LNCaP clone FGC (cell line): ENCODE measurements at regions not wholly inside any gene's neighbourhood (a gene's known extent, or its start where the extent isn't known, plus 50 kb on each side); places are given as distances from the start of the nearest gene placed in this dataset.

ENCODE experiments used
- DNase-seq: peaks from one replicate; pipeline ENCODE4 v3.0.0-alpha.2; 2011; ENCODE audit warnings: low read depth
- H3K4me3 ChIP-seq: 2 replicates; pipeline ENCODE4 v1.5.1; 2011; ENCODE audit warnings: mild to moderate bottlenecking, low read depth, low read length, control low read depth
- CTCF ChIP-seq: IDR thresholded peaks from 2 replicates; pipeline ENCODE4 v1.5.1; 2012; ENCODE audit warnings: mild to moderate bottlenecking; ENCODE audit not compliant: control insufficient read depth, insufficient read depth; ENCODE audit errors: extremely low read depth

- no peak for DNase-seq
- no peak for TF ChIP-seq CTCF
- no peak overlapping the region for H3K4me3 ChIP-seq
These were observed 85.0 kb upstream of the ANO1 start for GRCh38 chr11:69992943-69993694.

- H3K4me3 ChIP-seq: no peak overlapping the region
- TF ChIP-seq CTCF: no peak
- no peak for DNase-seq
These were observed 83.3 kb upstream of the ANO1 start for GRCh38 chr11:69994810-69995209.

- no peak overlapping the region for H3K4me3 ChIP-seq
- no peak for TF ChIP-seq CTCF
These were observed 82.4 kb upstream of the ANO1 start for GRCh38 chr11:69995697-69996096.

GRCh38 chr11:69996451-69996850 is 81.7 kb upstream of the ANO1 start:
- no peak overlapping the region for H3K4me3 ChIP-seq
- TF ChIP-seq CTCF: no peak
- DNase-seq: no peak

More at GRCh38 chr11:69995697-69996096, 82.4 kb upstream of the ANO1 start:
- DNase-seq: no peak

- H3K4me3 ChIP-seq: no peak overlapping the region
- TF ChIP-seq CTCF: no peak
- DNase-seq: no peak
These were observed 80.8 kb upstream of the ANO1 start for GRCh38 chr11:69997352-69997751.

- DNase-seq: no peak
- no peak for TF ChIP-seq CTCF
- no peak overlapping the region for H3K4me3 ChIP-seq
These were observed 78.4 kb upstream of the ANO1 start for GRCh38 chr11:69999721-70000120.

GRCh38 chr11:70000228-70000627 is 77.9 kb upstream of the ANO1 start:
- no peak for DNase-seq
- no peak for TF ChIP-seq CTCF
- H3K4me3 ChIP-seq: no peak overlapping the region
